Uterus (tissue), 2 donors: ENCODE measurements at regions not wholly inside any gene's neighbourhood (a gene's known extent, or its start where the extent isn't known, plus 50 kb on each side); places are given as distances from the start of the nearest gene placed in this dataset.

ENCODE experiments used
- CTCF ChIP-seq, 4 experiments: fragments of 200-600 bp in 2 of 4; fragments of 450-650 bp in 2 of 4; sonication (generic) in 2 of 4; IDR thresholded peaks; one replicate each; pipeline ENCODE4 v1.5.1; 2016 to 2019; ENCODE audit warnings: antibody characterized with exemption in 4 of 4, mild to moderate bottlenecking in 2 of 4, moderate library complexity in 1 of 4
- POLR2A ChIP-seq, 2 donors: fragments of 450-650 bp; IDR thresholded peaks; one replicate each; pipeline ENCODE4 v1.6.1; 2016; ENCODE audit warnings: antibody characterized with exemption in 2 of 2, mild to moderate bottlenecking in 1 of 2, moderate library complexity in 1 of 2

GRCh38 chr12:39671898-39672875, 52.6 kb upstream of the ABCD2 start:
- TF ChIP-seq CTCF (IDR thresholded peaks at IDR 0.05) (no peak), POLR2A (IDR thresholded peaks at IDR 0.05) (no peak)
